WI38 (cell line): ENCODE measurements at regions not wholly inside any gene's neighbourhood (a gene's known extent, or its start where the extent isn't known, plus 50 kb on each side); places are given as distances from the start of the nearest gene placed in this dataset.

ENCODE experiments used
- H3K4me3 ChIP-seq: 2 replicates; pipeline ENCODE4 v1.5.1; 2011; ENCODE audit warnings: low read depth, mild to moderate bottlenecking, control low read depth, low read length
- TF ChIP-seq, protein P1 (sequence below): IDR thresholded peaks from 2 replicates; pipeline ENCODE4 v1.5.1; 2012; ENCODE audit warnings: low read depth, mild to moderate bottlenecking, control low read depth, low read length

GRCh38 chr3:193890016-193890897 is 245.7 kb upstream of the HES1 start:
- TF ChIP-seq, protein P1, sequence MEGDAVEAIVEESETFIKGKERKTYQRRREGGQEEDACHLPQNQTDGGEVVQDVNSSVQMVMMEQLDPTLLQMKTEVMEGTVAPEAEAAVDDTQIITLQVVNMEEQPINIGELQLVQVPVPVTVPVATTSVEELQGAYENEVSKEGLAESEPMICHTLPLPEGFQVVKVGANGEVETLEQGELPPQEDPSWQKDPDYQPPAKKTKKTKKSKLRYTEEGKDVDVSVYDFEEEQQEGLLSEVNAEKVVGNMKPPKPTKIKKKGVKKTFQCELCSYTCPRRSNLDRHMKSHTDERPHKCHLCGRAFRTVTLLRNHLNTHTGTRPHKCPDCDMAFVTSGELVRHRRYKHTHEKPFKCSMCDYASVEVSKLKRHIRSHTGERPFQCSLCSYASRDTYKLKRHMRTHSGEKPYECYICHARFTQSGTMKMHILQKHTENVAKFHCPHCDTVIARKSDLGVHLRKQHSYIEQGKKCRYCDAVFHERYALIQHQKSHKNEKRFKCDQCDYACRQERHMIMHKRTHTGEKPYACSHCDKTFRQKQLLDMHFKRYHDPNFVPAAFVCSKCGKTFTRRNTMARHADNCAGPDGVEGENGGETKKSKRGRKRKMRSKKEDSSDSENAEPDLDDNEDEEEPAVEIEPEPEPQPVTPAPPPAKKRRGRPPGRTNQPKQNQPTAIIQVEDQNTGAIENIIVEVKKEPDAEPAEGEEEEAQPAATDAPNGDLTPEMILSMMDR: no peak

DNA sequence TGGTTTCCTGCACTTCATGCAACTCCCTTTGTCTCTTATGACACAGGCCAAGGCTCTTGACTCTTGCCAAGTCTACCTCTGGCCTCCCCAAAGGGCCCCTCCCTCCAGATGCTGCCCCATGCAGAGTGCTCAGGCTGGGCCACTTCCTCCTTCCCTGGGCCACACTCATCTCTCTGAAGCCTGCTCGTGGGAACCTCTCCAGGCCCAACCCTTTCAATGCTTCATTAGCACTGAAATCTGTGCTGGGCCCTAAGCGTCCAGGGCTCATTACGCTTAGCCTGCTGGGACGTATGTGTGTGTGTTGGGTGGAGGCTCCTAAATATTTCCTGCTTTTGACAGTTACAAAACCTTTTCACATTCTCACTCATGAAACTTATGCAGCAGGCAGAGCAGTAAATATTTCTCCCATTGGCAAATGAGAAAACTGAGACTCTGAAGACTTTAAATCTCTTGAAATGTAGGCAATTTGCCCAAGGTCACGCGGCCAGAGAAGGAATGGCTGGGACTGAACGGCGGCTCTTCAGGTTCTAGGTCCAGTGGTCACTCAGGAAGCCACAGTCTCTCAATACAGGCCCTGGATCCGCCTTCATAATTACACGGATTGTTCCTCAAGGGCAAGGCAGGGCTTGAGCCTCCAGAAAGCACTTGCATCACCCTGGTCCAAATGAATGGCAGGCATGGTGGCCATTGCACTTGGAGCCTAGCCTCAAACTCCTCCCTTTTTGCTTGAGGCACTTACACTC is 241.7 kb upstream of the HES1 start:
- no peak overlapping the region for H3K4me3 ChIP-seq
- TF ChIP-seq, protein P1: no peak

More at GRCh38 chr3:193890016-193890897, 245.7 kb upstream of the HES1 start:
- H3K4me3 ChIP-seq: no peak overlapping the region

- TF ChIP-seq, protein P1: no peak
These were observed 240.5 kb upstream of the HES1 start for GRCh38 chr3:193895409-193895808.

GRCh38 chr3:193896419-193896818 is 239.5 kb upstream of the HES1 start:
- TF ChIP-seq, protein P1: no peak
- no peak overlapping the region for H3K4me3 ChIP-seq

More at GRCh38 chr3:193895409-193895808, 240.5 kb upstream of the HES1 start:
- no peak overlapping the region for H3K4me3 ChIP-seq

DNA sequence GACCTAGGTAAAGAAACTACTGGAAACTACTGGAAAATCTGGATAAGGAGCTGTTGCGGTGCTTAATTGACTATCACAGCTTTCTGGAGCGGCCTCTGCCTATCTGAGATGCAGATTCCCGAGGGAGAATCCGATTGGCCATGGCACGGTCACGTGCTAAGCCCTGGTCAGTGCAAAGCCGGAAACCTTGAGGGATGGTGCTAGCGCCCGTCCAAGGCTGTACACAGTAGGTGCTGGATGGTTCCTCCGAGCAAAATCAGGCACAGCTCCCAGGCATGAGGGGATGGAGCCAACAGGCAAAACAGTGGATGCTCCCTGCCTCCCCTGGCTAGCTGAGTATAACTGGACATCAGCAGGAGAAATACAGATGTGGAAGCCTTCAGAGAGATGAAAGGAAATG is 238.7 kb upstream of the HES1 start:
- TF ChIP-seq, protein P1: no peak
- no peak overlapping the region for H3K4me3 ChIP-seq

- no peak overlapping the region for H3K4me3 ChIP-seq
- TF ChIP-seq, protein P1: no peak
These were observed 238.2 kb upstream of the HES1 start for GRCh38 chr3:193897731-193898180.

DNA sequence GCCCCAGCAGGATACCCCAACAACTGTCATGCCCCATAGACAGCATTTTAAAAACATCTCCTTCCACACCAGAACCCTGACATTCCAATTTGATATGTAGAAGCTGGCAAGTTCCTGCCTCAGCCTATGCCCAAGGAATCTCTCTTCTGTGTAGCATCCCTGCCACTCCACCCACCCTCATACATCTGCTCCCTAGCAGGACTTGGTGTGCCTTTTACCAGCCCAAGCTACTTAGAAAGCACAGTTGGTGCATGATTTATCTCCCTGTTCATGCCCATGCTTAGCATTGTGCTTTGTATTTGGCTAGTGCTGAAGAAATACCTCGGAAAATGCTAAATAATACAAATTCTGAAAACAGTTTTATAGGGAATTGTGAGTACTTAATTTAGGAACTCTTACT is 236.9 kb upstream of the HES1 start:
- TF ChIP-seq, protein P1: no peak
- no peak overlapping the region for H3K4me3 ChIP-seq
